IPS-NIHi7 (cell line): ENCODE measurements at regions not wholly inside any gene's neighbourhood (a gene's known extent, or its start where the extent isn't known, plus 50 kb on each side); places are given as distances from the start of the nearest gene placed in this dataset.

Experiments
- DNase-seq: peaks from one replicate; pipeline ENCODE4 v3.0.0; 2012; ENCODE audit warnings: mixed read lengths; ENCODE audit errors: extremely low spot score

DNA sequence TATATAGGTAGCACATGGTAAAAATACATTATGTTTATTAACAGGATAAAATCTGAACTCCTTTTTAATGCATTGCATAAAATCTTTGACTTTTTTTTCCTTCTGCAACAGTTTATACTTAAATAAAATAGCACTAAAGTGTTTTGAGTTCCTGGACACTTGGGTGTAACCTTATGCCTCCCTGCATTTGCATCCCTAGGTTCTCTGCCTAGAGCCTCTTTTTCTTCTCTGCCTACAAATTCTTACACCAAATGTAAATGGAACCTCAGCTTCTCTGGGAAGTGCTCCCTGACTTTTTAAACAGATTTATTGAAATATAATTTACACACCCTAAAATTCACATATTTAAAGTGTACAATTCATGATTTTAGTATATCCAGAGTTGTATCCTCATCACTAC is 1017.6 kb downstream of the CNTNAP5 start:
- DNase-seq: no peak

- DNase-seq: no peak
Measured at GRCh38 chr2:125070726-125071505, 1045.8 kb downstream of the CNTNAP5 start.

DNA sequence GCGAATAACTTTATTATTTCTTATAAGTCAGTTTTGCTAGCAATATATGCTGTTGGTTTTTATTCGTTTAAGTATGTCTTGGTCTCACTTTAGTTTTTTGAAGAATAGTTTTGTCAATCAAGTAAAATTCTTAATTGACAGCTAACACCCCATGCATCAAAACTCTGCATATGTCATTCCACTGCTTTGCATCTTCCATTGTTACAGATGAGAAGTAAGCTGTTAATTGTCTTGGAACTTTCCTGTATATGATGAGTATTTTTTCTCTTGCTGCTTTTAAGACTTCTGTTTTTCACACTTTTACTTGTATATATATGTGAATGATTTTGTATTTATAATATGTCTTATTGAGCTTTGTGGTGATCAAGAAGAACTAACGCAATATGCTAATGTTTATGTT is 1048.4 kb downstream of the CNTNAP5 start:
- no peak for DNase-seq

DNA sequence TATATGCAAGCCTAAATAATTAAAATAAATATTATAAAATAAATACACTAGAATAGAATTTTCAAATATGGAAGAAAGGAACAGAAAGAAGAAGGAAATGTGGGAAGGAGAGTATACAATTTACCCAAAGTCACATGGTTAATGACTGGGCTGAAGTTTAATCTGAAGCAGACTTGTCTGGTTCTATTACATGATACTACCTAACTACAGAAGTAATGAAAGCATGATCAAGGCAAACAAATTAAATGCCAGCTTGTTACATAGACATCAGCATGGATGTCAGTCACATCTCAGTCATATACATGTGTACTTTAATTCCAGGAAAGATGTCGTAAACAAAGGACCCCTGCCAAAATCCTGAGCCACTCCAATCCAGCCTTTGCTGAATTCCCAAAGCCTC is 1060.8 kb downstream of the CNTNAP5 start:
- no peak for DNase-seq

GRCh38 chr2:125086313-125087184 is 1061.5 kb downstream of the CNTNAP5 start:
- no peak for DNase-seq

- no peak for DNase-seq
Measured at GRCh38 chr2:125092276-125093009, 1067.4 kb downstream of the CNTNAP5 start.

DNA sequence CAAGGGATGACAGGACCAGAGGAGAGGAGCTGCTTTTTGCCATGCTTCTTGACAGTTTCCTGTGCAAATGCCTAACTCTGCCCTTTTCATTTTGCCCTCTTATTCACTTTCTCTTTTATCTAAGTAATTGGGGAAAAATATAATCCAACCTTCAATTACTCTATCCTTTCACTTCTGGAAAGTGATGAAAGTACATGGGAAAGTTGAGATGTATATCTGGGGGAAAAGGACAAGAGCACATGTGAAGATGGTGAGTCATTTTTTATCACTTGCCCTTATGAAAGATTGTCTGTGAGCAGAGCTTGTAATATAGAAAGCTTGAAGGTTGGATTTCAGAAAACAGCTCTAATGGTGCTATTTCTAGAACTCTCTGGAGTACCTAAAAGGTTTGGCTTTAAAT is 1070.7 kb downstream of the CNTNAP5 start:
- no peak for DNase-seq

- DNase-seq: no peak
Measured at GRCh38 chr2:125106710-125107109, 1081.6 kb downstream of the CNTNAP5 start.

- DNase-seq: no peak
Measured at GRCh38 chr2:125107446-125107845, 1082.4 kb downstream of the CNTNAP5 start.

- DNase-seq: no peak
Measured at GRCh38 chr2:125108251-125108650, 1083.2 kb downstream of the CNTNAP5 start.

- no peak for DNase-seq
Measured at GRCh38 chr2:125125902-125126301, 1100.8 kb downstream of the CNTNAP5 start.

DNA sequence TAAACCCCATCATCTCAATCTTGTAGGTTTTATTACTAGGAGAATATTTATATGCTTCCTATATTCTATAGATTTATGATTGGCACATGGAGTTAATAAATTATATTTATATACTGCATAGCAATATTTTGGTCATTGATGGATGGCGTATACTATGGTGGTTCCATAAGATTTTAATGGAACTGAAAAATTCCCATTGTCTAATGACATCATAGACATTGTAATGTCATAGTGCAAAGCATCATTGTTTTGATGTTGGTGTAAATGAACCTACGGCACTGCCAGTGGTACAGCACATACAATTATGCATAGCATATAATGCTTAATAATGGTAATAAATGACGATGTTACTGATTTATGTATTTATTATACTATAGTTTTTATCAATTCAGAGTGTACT is 1135.9 kb downstream of the CNTNAP5 start:
- no peak for DNase-seq

DNA sequence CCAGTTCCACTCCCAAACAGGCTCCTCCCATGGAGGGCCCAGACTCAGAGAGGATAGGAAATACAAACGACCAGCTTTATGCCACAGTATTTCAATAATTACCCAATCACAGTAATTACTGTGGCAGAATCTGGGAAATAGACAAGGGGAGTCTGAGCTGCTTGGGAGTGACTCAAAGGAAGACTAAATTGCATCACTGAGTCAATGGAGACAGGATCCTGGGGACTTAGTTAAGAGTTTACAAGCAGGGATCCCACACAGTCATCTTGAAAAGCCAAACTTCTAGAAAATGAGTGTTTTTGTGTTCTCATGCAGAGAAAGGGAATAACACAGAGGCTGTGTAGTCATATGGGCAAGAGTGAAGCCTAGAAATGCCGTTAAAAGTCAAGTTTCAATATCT is 1142.1 kb downstream of the CNTNAP5 start:
- DNase-seq: no peak

DNA sequence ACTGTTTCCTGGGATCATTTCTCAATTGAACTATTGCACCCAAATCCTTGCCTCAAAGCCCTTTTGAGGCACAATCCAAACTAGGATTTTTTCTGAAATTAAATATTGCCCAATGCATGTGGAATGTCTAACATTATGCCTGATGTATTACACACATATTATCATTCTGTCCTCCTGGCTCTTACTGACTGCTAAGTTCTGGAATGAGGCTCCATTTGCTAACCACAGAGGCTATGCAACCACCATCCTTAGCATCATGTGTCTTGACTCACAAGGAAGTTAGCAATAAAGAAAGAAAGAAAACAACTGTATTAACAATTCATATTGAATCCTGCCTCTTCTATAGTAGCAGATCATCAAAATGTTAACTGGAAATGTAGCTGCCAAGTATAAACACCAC is 1142.7 kb downstream of the CNTNAP5 start:
- DNase-seq: no peak

DNA sequence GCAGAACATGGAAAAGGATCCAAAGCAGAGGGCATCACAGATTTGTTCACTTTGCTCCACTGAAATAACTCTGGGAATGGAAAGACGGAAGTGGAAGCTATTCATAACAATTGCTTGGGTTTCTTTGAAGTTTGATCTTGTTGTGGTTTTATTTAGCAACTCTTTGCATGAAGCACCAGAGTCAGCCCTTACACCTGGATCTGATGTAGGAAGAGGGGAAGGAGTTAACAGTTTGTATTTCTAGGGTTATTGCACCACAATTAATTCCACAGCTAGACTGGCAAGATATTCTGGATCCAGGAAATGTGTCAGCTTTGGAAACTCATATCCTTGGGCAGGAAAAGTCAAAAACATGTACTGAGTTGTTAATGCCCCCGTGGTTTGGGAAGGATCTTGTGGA is 1143.4 kb downstream of the CNTNAP5 start:
- DNase-seq: no peak

DNA sequence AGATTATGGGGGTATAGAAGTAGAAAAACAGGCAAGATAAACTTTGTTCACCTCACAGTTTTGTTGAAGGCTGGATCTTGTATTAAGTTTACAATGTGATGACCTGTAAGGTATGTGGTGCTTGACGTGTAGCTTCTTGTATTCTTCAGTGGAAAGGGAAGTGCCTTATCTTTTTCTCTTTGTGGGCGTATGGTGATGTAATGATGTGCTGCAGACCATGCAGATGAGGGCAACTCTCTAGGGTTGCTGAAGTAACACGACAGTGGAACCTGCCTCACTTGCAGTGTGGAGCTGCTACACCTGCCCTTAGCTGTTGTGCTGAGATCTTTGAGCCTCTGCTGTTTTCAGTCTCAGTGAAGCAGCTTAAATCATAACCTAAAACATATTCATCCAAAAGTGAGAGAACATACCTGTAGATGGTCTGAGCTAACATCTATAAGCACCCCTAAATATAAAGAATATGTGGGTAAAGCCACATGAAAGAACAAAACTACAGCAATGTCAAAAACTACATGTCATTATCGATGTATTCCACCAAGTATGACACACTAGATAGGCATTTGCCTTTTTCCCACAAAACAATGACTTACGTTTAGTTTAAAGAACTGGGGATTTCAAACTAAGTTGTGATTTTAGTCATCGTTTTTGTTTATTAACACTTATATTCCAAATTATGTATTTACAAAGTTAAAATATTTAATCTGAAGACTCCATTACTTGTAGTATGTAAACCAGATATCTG is 1144.1 kb downstream of the CNTNAP5 start:
- no peak for DNase-seq

- no peak for DNase-seq
Measured at GRCh38 chr2:125169764-125170146, 1144.7 kb downstream of the CNTNAP5 start.

GRCh38 chr2:125172181-125172580 is 1147.1 kb downstream of the CNTNAP5 start:
- DNase-seq: no peak

DNA sequence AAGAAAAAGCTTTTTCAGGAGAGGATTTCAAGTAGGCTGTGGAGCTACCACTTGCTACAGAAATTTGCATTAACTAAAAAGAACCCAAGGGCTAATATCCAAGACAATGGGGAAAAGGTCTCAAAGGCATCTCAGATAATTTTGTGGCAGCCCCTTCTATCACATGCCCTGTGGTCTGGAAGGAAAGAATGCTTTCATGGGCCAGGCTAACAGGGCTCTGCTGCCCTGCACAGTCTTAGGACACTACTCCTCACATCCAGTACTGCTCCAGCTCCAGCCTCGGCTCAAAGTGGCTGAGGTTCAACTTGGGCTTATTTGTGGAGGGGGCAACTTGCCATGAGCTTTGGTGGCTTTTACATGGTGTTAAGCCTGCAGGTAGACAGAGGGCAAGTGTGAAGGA is 1150.3 kb downstream of the CNTNAP5 start:
- no peak for DNase-seq

GRCh38 chr2:125185691-125186270 is 1160.7 kb downstream of the CNTNAP5 start:
- peak; percentile 14 for DNase-seq

GRCh38 chr2:125207431-125207830 is 1182.3 kb downstream of the CNTNAP5 start:
- DNase-seq: no peak
